Gastrocnemius medialis (tissue), 4 donors: ENCODE measurements at regions not wholly inside any gene's neighbourhood (a gene's known extent, or its start where the extent isn't known, plus 50 kb on each side); places are given as distances from the start of the nearest gene placed in this dataset.

Source experiments
- POLR2A ChIP-seq, 2 donors: fragments of 450-650 bp; IDR thresholded peaks; one replicate each; pipeline ENCODE4 v1.6.1; 2017; ENCODE audit warnings: antibody characterized with exemption in 2 of 2, mild to moderate bottlenecking in 2 of 2, moderate library complexity in 2 of 2
- TF ChIP-seq, protein P1 (sequence below), 5 experiments: fragments of 450-650 bp in 3 of 5; fragments of 200-600 bp in 2 of 5; sonication (generic) in 2 of 5; IDR thresholded peaks in 4 of 5; conservative IDR thresholded peaks in 1 of 5; 1 replicate in 4 of 5; 2 replicates in 1 of 5; pipeline ENCODE4 v1.5.1; 2016 to 2019; ENCODE audit warnings: antibody characterized with exemption in 5 of 5, mild to moderate bottlenecking in 3 of 5, moderate library complexity in 3 of 5

DNA sequence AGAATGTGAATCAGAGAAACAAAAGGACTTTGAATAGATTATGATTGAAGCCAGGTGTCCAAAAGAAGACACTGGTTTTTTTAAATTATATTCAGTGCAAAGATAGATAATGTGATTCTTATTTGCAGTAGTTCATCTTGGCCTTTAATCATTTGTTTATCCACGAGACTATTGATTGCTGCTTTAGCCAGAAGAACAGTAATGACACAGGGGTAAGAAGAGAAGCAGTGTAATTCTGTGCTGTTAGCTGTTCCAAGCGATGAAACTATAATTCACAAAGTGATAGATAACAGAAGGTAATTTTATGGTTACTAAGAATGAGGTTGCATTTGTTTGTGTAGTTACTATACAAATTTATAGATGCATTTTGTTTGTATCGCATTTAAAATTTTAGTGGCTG is 311.6 kb downstream of the MZT1 start:
- no peak for TF ChIP-seq POLR2A (IDR thresholded peaks at IDR 0.05)
- TF ChIP-seq, protein P1, sequence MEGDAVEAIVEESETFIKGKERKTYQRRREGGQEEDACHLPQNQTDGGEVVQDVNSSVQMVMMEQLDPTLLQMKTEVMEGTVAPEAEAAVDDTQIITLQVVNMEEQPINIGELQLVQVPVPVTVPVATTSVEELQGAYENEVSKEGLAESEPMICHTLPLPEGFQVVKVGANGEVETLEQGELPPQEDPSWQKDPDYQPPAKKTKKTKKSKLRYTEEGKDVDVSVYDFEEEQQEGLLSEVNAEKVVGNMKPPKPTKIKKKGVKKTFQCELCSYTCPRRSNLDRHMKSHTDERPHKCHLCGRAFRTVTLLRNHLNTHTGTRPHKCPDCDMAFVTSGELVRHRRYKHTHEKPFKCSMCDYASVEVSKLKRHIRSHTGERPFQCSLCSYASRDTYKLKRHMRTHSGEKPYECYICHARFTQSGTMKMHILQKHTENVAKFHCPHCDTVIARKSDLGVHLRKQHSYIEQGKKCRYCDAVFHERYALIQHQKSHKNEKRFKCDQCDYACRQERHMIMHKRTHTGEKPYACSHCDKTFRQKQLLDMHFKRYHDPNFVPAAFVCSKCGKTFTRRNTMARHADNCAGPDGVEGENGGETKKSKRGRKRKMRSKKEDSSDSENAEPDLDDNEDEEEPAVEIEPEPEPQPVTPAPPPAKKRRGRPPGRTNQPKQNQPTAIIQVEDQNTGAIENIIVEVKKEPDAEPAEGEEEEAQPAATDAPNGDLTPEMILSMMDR (IDR thresholded peaks at IDR 0.05 in 4 of 5, conservative IDR thresholded peaks at IDR 0.05 in 1 of 5): no peak
